ENCODE measurements at regions not wholly inside any gene's neighbourhood (a gene's known extent, or its start where the extent isn't known, plus 50 kb on each side); places are given as distances from the start of the nearest gene placed in this dataset.

- TF ChIP-seq JUN (IDR thresholded peaks at IDR 0.05; ENCODE audit: borderline replicate concordance, insufficient read depth, insufficient read length, low read depth): no peak
- TF ChIP-seq GATA2 (IDR thresholded peaks at IDR 0.05; ENCODE audit: insufficient read depth, insufficient read length, low read depth, low read length): no peak
- TF ChIP-seq CTCF (IDR thresholded peaks at IDR 0.05; ENCODE audit: extremely low read depth in 1 of 2, insufficient read depth in 1 of 2, low read depth in 1 of 2, low read length in 2 of 2): no peak
- no peak for TF ChIP-seq EZH2 (IDR thresholded peaks at IDR 0.05; ENCODE audit: borderline replicate concordance, low read depth, low read length, severe bottlenecking)
- TF ChIP-seq MYC (IDR thresholded peaks at IDR 0.05; ENCODE audit: low read depth, low read length): no peak
- no peak for TF ChIP-seq MAX (IDR thresholded peaks at IDR 0.05; ENCODE audit: insufficient read depth, insufficient read length)
- TF ChIP-seq FOS (IDR thresholded peaks at IDR 0.05; ENCODE audit: borderline replicate concordance, insufficient read depth, low read length): no peak
- TF ChIP-seq POLR2A (IDR thresholded peaks at IDR 0.05; ENCODE audit: low read depth, low read length): no peak
- no peak for TF ChIP-seq POLR2AphosphoS5 (IDR thresholded peaks at IDR 0.05; ENCODE audit: insufficient read depth, low read depth, low read length)
- Histone ChIP-seq H2AFZ (ENCODE audit: low read depth, low read length) (no peak overlapping the region), H3K4me2 (ENCODE audit: insufficient read depth, low read length) (no peak overlapping the region), H3K27me3 (ENCODE audit: control insufficient read depth in 2 of 2, insufficient read depth in 2 of 2, low read length in 2 of 2) (no peaks in the 10 kb centered on the region), H4K20me1 (replicated peaks; ENCODE audit: control insufficient read depth, extremely low read depth, insufficient read depth, low read length) (no peaks in the 10 kb centered on the region), H3K9ac (replicated peaks; ENCODE audit: extremely low read depth, insufficient read depth, low read length) (no peak overlapping the region), H3K4me1 (ENCODE audit: control insufficient read depth, extremely low read depth, insufficient read depth, low read length) (peaks cover 6% of the 10 kb centered on the region), H3K27ac (ENCODE audit: insufficient read depth, low read depth, low read length) (no peak overlapping the region), H3K9me1 (replicated peaks; ENCODE audit: control insufficient read depth, extremely low read depth, insufficient read depth, low read length) (no peaks in the 10 kb centered on the region), H3K36me3 (ENCODE audit: control insufficient read depth in 2 of 2, extremely low read depth in 1 of 2, insufficient read depth in 2 of 2, low read length in 2 of 2) (no peaks in the 10 kb centered on the region), H3K9me3 (replicated peaks; ENCODE audit: control insufficient read depth, insufficient read depth, low read length) (no peaks in the 10 kb centered on the region), H3K79me2 (ENCODE audit: control insufficient read depth, insufficient read depth, low read length) (no peaks in the 10 kb centered on the region), H3K4me3 (replicated peaks in 1 of 3; ENCODE audit: insufficient read depth in 1 of 3, low read depth in 1 of 3, low read length in 3 of 3) (no peak overlapping the region)
- no TSS peak for BruUV-seq (replicated peaks)
- CTCF ChIA-PET: interaction anchor here (0.8 to 1.2 kb wide), 2 partner anchors 8 to 14 kb away, joined by 3 read pairs; no protein-coding TSS in a partner anchor
- intact Hi-C loops (cut with micrococcal nuclease) (no loop called here), dilution Hi-C loops (cut with MboI; ENCODE audit: extremely low pct_ligation_motif_present, low sequenced_read_pairs) (no loop called here)
- DNase-seq (ENCODE audit: low read depth, low spot score): peak; percentile 34
- FAIRE-seq: no peak
- POLR2A ChIA-PET: no interaction called here
These were observed 121.2 kb upstream of the TLL1 start for GRCh38 chr4:165751882-165752281.
